ENCODE measurements at regions not wholly inside any gene's neighbourhood (a gene's known extent, or its start where the extent isn't known, plus 50 kb on each side); places are given as distances from the start of the nearest gene placed in this dataset.

DNA sequence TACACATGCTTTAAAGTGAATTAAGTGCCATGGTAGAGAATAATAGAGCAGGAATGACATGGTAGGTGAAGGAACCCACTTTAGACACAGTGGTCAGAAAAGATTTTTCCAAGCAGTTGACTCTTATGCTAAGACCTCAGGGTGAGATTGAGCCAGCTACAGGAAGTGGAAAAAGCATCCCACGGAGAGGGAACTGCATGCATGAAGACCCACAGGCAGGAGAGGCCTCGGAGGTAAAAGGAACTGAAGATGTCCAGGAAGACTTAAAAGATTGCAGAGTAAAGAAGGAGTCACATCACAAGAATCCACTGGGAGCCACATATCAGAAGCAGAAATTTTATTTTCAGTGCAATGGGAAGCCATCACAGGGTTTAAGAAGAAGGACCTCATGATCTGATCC is 499.2 kb upstream of the FAM98A start:
- TF ChIP-seq, protein P1, sequence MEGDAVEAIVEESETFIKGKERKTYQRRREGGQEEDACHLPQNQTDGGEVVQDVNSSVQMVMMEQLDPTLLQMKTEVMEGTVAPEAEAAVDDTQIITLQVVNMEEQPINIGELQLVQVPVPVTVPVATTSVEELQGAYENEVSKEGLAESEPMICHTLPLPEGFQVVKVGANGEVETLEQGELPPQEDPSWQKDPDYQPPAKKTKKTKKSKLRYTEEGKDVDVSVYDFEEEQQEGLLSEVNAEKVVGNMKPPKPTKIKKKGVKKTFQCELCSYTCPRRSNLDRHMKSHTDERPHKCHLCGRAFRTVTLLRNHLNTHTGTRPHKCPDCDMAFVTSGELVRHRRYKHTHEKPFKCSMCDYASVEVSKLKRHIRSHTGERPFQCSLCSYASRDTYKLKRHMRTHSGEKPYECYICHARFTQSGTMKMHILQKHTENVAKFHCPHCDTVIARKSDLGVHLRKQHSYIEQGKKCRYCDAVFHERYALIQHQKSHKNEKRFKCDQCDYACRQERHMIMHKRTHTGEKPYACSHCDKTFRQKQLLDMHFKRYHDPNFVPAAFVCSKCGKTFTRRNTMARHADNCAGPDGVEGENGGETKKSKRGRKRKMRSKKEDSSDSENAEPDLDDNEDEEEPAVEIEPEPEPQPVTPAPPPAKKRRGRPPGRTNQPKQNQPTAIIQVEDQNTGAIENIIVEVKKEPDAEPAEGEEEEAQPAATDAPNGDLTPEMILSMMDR (IDR thresholded peaks at IDR 0.05; ENCODE audit: insufficient read depth, low read depth, low read length, missing control alignments): no peak
- H3K4me3 ChIP-seq (ENCODE audit: low read length): no peak overlapping the region
- DNase-seq (ENCODE audit: low read depth): no peak

- no peak overlapping the region for H3K4me3 ChIP-seq (ENCODE audit: low read length)
- DNase-seq (ENCODE audit: low read depth): peak; percentile 74
- TF ChIP-seq, protein P1 (IDR thresholded peaks at IDR 0.05; ENCODE audit: insufficient read depth, low read depth, low read length, missing control alignments): peak; percentile 73
Measured at GRCh38 chr2:34096562-34097171, 497.6 kb upstream of the FAM98A start.

- TF ChIP-seq, protein P1 (IDR thresholded peaks at IDR 0.05; ENCODE audit: insufficient read depth, low read depth, low read length, missing control alignments): no peak
- DNase-seq (ENCODE audit: low read depth): no peak
- H3K4me3 ChIP-seq (ENCODE audit: low read length): no peak overlapping the region
Measured at GRCh38 chr2:34093790-34094189, 494.7 kb upstream of the FAM98A start.

GRCh38 chr2:34070196-34070595 is 471.1 kb upstream of the FAM98A start:
- TF ChIP-seq, protein P1 (IDR thresholded peaks at IDR 0.05; ENCODE audit: insufficient read depth, low read depth, low read length, missing control alignments): no peak
- H3K4me3 ChIP-seq (ENCODE audit: low read length): no peak overlapping the region
- no peak for DNase-seq (ENCODE audit: low read depth)

DNA sequence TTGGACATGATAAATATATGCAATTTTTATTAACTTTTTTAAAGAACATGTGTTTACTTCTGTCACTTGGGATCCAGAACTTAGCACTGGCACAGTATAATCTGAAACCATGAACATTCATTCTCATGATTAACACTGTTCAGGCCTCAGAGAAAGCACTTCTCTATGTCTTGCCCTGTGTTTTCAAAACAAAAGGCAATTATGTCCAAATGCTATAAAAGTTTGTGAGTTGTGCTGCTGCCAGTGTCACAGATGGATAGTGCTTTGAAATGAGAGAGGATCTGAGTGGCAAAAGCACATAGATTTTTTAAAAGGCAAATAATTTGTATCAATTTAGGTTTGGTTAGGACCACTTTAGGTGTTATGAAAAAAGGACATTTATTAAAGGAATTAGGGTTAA is 470.5 kb upstream of the FAM98A start:
- TF ChIP-seq, protein P1 (IDR thresholded peaks at IDR 0.05; ENCODE audit: insufficient read depth, low read depth, low read length, missing control alignments): no peak
- H3K4me3 ChIP-seq (ENCODE audit: low read length): no peak overlapping the region
- DNase-seq (ENCODE audit: low read depth): no peak

- TF ChIP-seq, protein P1 (IDR thresholded peaks at IDR 0.05; ENCODE audit: insufficient read depth, low read depth, low read length, missing control alignments): no peak
- no peak for DNase-seq (ENCODE audit: low read depth)
Measured at GRCh38 chr2:34050413-34050812, 451.3 kb upstream of the FAM98A start.

DNA sequence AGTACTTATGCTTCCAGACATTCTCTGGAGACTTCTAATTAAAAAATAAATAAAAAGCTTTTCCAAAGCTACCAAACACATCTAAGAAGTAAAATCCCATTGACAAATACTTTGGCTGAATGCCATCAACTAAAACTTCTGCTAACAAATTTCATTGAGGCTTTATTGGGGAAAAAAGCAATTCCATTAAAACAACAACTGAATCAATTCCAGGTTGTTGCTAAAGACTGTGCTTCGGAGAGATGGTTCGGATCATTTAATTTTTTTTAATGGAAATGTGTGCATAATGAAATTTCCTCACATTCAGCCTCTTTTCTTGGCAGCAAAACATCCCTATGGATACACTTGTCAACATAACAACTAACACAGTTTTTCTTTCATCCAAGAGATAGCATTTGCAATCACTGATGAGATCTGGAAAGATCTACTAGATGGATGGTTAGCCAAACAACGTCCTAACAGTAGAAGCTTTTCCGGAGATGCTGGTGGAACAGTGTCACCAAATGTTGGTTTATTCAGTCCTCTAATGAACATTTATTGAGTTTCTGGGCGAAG is 446.1 kb upstream of the FAM98A start:
- no peak overlapping the region for H3K4me3 ChIP-seq (ENCODE audit: low read length)
- TF ChIP-seq, protein P1 (IDR thresholded peaks at IDR 0.05; ENCODE audit: insufficient read depth, low read depth, low read length, missing control alignments): no peak
- DNase-seq (ENCODE audit: low read depth): no peak

More at GRCh38 chr2:34050413-34050812, 451.3 kb upstream of the FAM98A start:
- H3K4me3 ChIP-seq (ENCODE audit: low read length): no peak overlapping the region
